HG03064 (cell line): ENCODE measurements at regions not wholly inside any gene's neighbourhood (a gene's known extent, or its start where the extent isn't known, plus 50 kb on each side); places are given as distances from the start of the nearest gene placed in this dataset.

Experiments used
- ATAC-seq: cut with Tn5 transposase; IDR thresholded peaks from one replicate; pipeline ENCODE4 v1.9.1; 2021; ENCODE audit warnings: low read depth; ENCODE audit not compliant: unreplicated experiment

GRCh38 chr14:99055019-99055418, 217.0 kb downstream of the BCL11B start:
- no peak for ATAC-seq

DNA sequence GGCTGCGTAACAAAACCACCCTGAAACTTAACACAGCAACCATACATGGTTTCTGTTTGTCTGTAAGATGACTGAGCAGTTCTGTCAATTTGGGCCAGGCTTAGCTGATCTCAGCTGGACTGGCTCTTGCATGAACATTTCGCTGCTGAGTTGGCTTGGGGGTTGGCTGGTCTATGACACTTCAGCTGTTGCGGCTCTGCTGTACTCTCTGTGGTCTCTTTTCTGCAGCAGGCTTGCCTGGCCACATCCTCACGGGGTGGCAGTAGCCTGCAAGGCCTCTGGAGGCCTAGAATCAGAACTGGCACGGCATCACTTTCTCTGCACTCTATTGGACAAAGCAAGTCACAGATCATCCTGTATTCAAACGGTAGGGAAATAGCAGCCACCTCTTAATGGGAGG, 216.2 kb downstream of the BCL11B start:
- ATAC-seq: no peak

DNA sequence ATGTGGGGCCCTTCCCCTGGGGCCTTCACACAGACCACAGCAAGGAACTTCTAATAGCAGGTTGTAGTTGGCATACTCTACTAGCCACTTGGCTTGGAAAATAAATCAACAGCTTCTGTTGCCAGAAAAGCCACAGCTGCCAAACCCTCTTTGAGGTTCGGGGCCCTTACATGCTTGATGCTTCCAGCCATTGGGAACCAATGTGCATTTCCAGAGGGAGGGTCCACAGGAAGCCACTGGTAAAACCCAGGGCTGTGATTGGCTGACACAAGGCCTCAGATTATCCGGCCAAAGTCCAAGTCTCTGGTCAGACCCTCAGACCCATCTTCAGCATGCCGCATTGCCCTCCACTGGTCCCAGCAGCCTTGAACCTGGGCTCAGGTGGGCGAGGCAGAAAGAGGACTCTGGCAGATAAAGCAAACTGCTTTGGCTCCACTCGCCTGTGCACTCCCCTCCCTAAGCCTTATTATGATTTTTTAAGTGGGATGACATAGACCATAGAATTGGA, 214.4 kb downstream of the BCL11B start:
- no peak for ATAC-seq

DNA sequence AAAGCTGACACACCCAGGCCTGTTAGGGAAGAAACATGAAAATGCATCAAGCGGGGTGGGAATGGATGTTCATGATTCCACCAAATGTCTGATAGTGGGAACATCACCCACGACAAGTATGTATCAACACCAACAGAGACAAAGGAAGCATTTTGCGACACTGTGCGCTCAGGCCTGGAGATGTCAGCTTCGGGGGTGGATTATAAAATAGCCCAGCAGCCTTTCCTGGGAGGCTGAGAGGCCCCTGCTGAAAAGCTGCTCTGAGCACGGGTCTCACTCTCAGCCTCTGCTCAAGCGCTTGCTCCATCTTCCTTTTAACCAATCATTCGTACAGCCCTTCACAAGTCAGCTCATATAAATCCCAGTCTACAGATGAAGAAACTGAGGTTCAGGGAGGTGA, 213.5 kb downstream of the BCL11B start:
- no peak for ATAC-seq

GRCh38 chr14:99062216-99062615, 209.8 kb downstream of the BCL11B start:
- ATAC-seq: no peak

DNA sequence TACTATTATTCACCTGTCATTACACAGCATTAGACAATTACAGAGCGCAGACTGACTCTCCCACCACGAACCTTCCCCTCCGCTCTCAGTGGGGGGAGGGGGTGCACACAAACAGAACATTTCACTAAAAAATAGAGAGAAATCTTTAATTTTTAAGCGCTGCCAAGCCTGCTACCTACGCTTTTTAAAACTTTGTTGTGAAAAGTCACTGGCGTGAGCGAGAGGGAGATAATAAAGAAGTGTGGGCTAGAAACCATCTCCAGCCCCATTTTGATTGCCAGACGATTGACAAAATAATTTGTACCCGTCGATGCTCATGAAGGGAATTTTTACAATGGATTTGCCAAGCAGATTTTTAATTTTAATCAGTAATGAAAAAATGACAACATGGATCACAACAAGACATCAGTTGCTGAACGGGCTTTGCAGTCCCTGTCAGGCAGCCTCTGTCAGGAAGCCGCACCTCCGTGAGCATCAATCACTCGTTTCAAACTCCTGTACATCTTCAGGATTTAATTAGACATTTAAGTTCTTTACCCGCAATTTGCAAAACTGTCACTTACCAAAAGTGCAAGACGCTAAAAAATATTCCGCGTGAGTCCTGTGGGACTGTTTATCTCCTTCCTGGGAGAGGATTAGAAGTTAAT, 209.1 kb downstream of the BCL11B start:
- no peak for ATAC-seq

DNA sequence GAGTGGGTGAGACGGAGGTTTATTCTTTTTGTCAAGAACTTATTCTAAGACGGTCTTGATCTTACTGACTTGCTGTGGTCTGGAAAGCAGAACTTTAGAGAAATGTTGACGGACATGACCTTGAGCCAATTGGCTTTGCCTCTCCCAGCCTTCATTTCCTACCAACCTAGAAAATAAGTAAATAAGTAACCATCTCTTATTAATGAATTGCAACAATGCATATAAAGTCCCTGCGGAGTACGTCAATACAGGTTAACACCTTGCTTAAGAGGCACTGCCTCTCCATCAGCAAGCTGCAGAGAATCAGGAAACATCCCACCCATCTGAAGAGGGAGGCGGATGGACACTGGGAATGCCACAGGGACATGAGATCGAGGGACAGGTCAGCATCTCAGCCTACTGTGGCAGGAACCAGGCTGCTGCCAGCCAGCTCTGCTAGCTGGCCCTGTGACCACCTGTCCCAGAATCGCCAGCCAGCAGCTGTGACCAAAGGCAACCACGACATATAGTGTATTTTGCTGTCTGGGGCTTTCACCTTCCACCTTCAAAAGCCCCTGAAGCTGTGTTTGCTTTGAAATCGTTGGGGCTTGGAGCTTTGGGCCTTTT, 208.3 kb downstream of the BCL11B start:
- no peak for ATAC-seq

DNA sequence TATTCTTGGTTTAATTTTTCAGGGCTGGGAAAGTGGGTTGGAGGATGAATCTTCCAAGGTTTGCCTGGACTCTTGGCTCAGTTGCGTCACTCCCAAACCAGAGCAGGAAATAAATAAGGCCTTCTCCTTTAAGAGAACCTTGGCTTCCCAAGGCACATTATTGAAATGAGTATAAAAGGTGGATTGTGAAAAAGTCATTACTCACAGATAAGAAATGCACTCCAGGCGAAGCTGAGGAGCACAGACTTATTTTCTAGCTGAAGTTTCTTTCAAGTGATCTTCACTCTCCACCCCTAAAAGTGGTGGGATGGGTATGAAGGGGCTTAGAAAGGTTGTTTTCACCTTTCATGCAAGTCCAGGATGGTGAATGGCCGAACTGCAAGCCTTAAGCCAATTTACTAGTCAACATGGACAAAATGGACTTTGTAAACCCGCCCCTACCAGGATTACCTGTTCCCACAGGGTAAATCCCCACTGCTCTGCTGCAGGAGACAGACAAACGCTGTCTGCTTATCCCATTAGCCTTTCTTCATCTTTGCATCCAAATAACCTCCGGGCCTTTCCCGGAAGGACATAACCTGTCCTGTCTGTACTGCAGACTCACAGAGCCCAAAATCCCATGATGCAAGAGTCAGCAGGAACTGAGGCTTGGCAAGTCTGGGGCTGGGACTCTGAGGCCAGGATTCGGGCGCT, 207.6 kb downstream of the BCL11B start:
- ATAC-seq: no peak

GRCh38 chr14:99065551-99065950, 206.4 kb downstream of the BCL11B start:
- no peak for ATAC-seq

- no peak for ATAC-seq
These were observed 205.6 kb downstream of the BCL11B start for GRCh38 chr14:99066378-99066777.

GRCh38 chr14:99067141-99067920, 204.7 kb downstream of the BCL11B start:
- no peak for ATAC-seq

DNA sequence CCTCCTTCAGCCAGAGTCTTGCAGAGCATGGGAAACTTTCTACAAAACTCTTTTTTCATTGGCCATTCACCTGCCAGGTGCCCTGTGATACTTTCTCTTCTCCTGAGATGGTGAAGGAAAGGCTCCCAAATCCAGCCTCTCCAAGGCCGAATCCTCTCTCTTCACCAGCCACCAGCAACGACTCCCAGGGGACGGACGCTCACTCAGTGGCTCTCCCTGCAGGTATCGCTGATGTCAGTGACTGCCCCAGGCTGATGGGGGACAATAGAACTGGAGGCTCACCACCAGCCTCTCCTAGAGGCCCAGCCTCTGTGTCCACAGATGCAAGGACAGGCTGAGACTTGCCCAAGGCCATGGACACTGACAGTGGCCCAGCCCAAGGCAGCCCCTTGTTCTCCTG, 204.1 kb downstream of the BCL11B start:
- ATAC-seq: no peak

- ATAC-seq: no peak
These were observed 202.1 kb downstream of the BCL11B start for GRCh38 chr14:99069946-99070345.

DNA sequence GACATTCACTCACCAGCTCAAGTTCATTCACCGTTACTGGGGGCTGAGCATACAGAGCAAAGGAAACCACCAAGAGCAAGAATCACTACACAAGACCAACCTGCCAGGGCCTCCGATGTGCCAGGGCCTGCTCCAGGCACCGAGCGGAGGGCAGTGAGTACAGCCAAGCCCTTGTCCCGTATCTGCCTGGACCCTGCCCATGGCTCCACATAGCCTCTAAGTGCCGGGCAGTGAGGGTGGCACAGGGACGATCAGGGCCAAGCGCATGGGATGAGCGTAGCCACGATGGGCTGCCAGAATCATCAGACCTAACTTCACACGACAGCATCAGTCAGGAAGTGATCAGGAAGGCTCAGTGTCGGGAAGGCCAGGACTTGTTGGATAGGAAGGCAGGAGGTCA, 199.6 kb downstream of the BCL11B start:
- ATAC-seq: no peak

DNA sequence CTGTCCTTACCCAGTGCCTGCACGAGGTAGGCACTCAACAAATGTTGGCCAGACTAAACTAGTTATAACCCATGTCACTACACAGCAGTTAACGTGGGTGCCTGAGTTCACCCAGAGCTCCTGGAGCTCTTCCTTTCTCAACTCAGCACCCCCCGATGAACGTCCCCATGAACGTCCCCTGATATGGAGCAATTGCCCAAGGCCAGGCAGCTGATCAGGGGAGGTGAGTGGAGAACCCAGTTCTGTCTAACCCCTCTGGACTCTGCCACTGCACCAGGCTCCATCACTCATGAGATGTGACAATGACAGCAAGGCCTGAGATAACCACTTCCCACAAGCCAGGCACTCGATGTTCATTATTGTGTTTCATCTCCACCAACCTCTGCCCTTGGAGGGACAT, 199.0 kb downstream of the BCL11B start:
- ATAC-seq: no peak

DNA sequence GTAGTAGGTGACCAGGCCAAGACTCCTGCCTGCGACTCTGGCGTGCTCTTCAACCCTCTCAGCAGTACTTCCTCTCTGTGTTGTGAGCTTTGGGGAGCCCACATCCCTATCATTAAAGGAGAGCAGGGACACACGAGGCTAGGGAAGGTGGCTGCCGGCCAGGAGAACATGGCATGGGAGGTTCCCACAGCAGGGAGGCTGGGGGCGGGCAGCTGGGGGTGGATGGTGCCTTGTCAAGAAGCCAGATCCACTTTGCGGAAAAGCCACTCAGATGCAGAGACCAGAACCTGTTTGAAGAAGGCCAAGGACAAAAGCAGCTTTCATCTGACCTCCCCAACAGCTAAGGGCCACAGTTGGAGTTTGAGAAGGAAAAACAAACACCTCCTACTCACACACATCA, 198.6 kb downstream of the BCL11B start:
- ATAC-seq: no peak

GRCh38 chr14:99075061-99075460, 196.9 kb downstream of the BCL11B start:
- ATAC-seq: no peak

GRCh38 chr14:99075771-99076375, 196.1 kb downstream of the BCL11B start:
- no peak for ATAC-seq

DNA sequence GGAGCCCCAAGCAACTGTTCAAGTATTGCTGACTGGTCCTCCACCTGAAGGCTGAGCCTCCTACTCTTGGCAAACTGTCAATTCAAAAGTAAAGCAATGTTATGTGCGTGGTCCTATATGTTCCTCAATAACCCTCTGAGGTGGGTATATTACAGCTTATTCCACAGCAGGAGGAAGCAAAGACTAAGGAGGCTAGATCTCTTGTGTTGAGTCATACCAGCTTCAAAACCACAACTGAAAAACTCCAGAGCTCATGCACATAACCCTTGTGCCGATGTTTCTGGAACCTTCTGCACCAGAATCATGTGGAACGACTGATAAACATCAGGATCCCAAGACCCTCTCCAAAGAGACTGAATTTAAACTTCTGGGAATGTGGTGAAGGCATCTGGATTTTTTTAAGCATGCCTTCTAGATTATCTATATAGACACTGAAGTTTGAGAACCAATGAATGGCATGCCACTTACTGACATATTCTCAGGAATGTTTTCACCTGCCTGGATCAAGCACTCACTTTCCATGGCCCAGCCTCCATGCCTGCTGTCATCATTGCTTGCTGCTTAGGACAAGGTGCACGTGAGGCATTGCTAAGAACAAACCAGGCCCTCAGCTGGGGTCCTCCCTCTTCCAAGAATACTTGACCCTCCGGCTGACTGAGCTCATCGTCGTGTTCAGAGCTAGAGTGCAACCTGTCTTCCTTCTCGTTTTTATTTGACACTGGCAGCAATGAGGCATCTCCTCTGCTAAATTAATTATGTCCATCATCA, 194.7 kb downstream of the BCL11B start:
- ATAC-seq: no peak

GRCh38 chr14:99077844-99078236, 194.2 kb downstream of the BCL11B start:
- no peak for ATAC-seq
